LNCaP clone FGC (cell line): ENCODE measurements at regions not wholly inside any gene's neighbourhood (a gene's known extent, or its start where the extent isn't known, plus 50 kb on each side); places are given as distances from the start of the nearest gene placed in this dataset.
"Not testable (repeated sequence)": the region's sequence is repeated elsewhere in the genome, so short reads cannot be mapped to it uniquely, and the experiment has no call there.

Experiments
- DNase-seq: peaks from one replicate; pipeline ENCODE4 v3.0.0-alpha.2; 2011; ENCODE audit warnings: low read depth
- H3K4me3 ChIP-seq: 2 replicates; pipeline ENCODE4 v1.5.1; 2011; ENCODE audit warnings: mild to moderate bottlenecking, low read depth, low read length, control low read depth
- CTCF ChIP-seq: IDR thresholded peaks from 2 replicates; pipeline ENCODE4 v1.5.1; 2012; ENCODE audit warnings: mild to moderate bottlenecking; ENCODE audit not compliant: control insufficient read depth, insufficient read depth; ENCODE audit errors: extremely low read depth

GRCh38 chr16:87117936-87118335, 199.3 kb downstream of the C16orf95 start:
- TF ChIP-seq CTCF, result no peak
- H3K4me3 ChIP-seq, result no peak overlapping the region
- no peak for DNase-seq

- H3K4me3 ChIP-seq, result no peak overlapping the region
- DNase-seq, result no peak
- no peak for TF ChIP-seq CTCF
These were observed 198.0 kb downstream of the C16orf95 start for GRCh38 chr16:87119168-87119567.

GRCh38 chr16:87119748-87120147, 197.4 kb downstream of the C16orf95 start:
- H3K4me3 ChIP-seq, result no peak overlapping the region
- no peak for DNase-seq
- TF ChIP-seq CTCF, result no peak

- no peak for TF ChIP-seq CTCF
- no peak for DNase-seq
- H3K4me3 ChIP-seq, result no peak overlapping the region
These were observed 195.4 kb downstream of the C16orf95 start for GRCh38 chr16:87121816-87122215.

GRCh38 chr16:87123356-87124001, 193.7 kb downstream of the C16orf95 start:
- DNase-seq, result no peak
- H3K4me3 ChIP-seq, result no peak overlapping the region
- no peak for TF ChIP-seq CTCF

GRCh38 chr16:87124405-87124804, 192.8 kb downstream of the C16orf95 start:
- DNase-seq, H3K4me3 ChIP-seq: not testable (repeated sequence)

GRCh38 chr16:87125206-87126155, 191.7 kb downstream of the C16orf95 start:
- no peak for TF ChIP-seq CTCF
- DNase-seq, result no peak

More at GRCh38 chr16:87125206-87126155, 191.7 kb downstream of the C16orf95 start:
- H3K4me3 ChIP-seq, result no peak overlapping the region
